Neural cell (in vitro differentiated cells): ENCODE measurements at regions not wholly inside any gene's neighbourhood (a gene's known extent, or its start where the extent isn't known, plus 50 kb on each side); places are given as distances from the start of the nearest gene placed in this dataset.

Experiments used
- H2AFZ ChIP-seq: fragments of 200-600, 300-800 bp; sonication (generic), shearing (Covaris generic); 2 replicates; pipeline ENCODE4 v1.6.0; 2014; ENCODE audit warnings: low read depth, mild to moderate bottlenecking, antibody characterized with exemption, low read length, moderate library complexity
- H3F3A ChIP-seq: fragments of 200-600 bp; shearing (Covaris generic); 2 replicates; pipeline ENCODE4 v1.6.1; 2016; ENCODE audit warnings: mild to moderate bottlenecking, moderate library complexity, mixed read lengths, antibody characterized with exemption, low read length; ENCODE audit not compliant: insufficient read depth, poor library complexity, severe bottlenecking
- H3K27ac ChIP-seq: fragments of 200-600, 300-800 bp; sonication (generic), shearing (Covaris generic); 2 replicates; pipeline ENCODE4 v1.5.1; 2014; ENCODE audit warnings: mild to moderate bottlenecking, low read length, moderate library complexity
- H3K27me3 ChIP-seq: fragments of 300-800, 200-600 bp; sonication (generic), shearing (Covaris generic); 2 replicates; pipeline ENCODE4 v1.6.0; 2014; ENCODE audit warnings: mild to moderate bottlenecking, low read depth, low read length, moderate library complexity; ENCODE audit not compliant: insufficient read depth
- H3K36me3 ChIP-seq: fragments of 300-800, 200-600 bp; sonication (generic), shearing (Covaris generic); 2 replicates; pipeline ENCODE4 v1.5.1; 2014; ENCODE audit warnings: mild to moderate bottlenecking, antibody characterized with exemption, low read length, moderate library complexity; ENCODE audit not compliant: insufficient read depth
- H3K4me2 ChIP-seq: fragments of 300-800, 200-600 bp; sonication (generic), shearing (Covaris generic); 2 replicates; pipeline ENCODE4 v1.6.0; 2014; ENCODE audit warnings: mild to moderate bottlenecking, low read length
- H3K4me3 ChIP-seq: fragments of 300-800, 200-600 bp; sonication (generic), shearing (Covaris generic); 2 replicates; pipeline ENCODE4 v1.5.1; 2014; ENCODE audit warnings: mild to moderate bottlenecking, low read length, moderate library complexity
- H3K79me2 ChIP-seq: fragments of 200-600 bp; shearing (Covaris generic); replicated peaks from 2 replicates; pipeline ENCODE4 v1.6.0; 2014; ENCODE audit warnings: mild to moderate bottlenecking, low read length, moderate library complexity; ENCODE audit not compliant: insufficient read depth
- H3K9ac ChIP-seq: fragments of 300-800, 200-600 bp; sonication (generic), shearing (Covaris generic); 2 replicates; pipeline ENCODE4 v1.6.1; 2016; ENCODE audit warnings: mild to moderate bottlenecking, low read length, mixed read lengths
- H3K9me2 ChIP-seq: fragments of 200-600 bp; shearing (Covaris generic); 2 replicates; pipeline ENCODE4 v1.6.1; 2016; ENCODE audit warnings: mild to moderate bottlenecking, low read length, mixed read lengths; ENCODE audit not compliant: insufficient read depth
- H3K9me3 ChIP-seq: fragments of 200-600, 300-800 bp; sonication (generic), shearing (Covaris generic); 2 replicates; pipeline ENCODE4 v1.6.1; 2016; ENCODE audit warnings: mild to moderate bottlenecking, mixed run types, low read length, moderate library complexity, mixed read lengths
- H4K20me1 ChIP-seq: fragments of 200-600 bp; shearing (Covaris generic); 2 replicates; pipeline ENCODE4 v1.6.1; 2016; ENCODE audit warnings: mild to moderate bottlenecking, mixed run types; ENCODE audit not compliant: insufficient read depth
- EP300 ChIP-seq: fragments of 450-650 bp; conservative IDR thresholded peaks from 2 replicates; pipeline ENCODE4 v1.6.1; 2014; ENCODE audit warnings: antibody characterized with exemption, mild to moderate bottlenecking, moderate library complexity; ENCODE audit not compliant: poor library complexity, severe bottlenecking
- EZH2 ChIP-seq: fragments of 200-600, 300-800 bp; shearing (Covaris generic), sonication (generic); IDR thresholded peaks from 2 replicates; pipeline ENCODE4 v1.6.1; 2014; ENCODE audit warnings: antibody characterized with exemption, low read length, borderline replicate concordance, mild to moderate bottlenecking; ENCODE audit not compliant: insufficient read depth, poor library complexity, severe bottlenecking
- MXI1 ChIP-seq: fragments of 450-650 bp; conservative IDR thresholded peaks from 2 replicates; pipeline ENCODE4 v1.6.1; 2014; ENCODE audit warnings: antibody characterized with exemption, mild to moderate bottlenecking; ENCODE audit not compliant: poor library complexity, severe bottlenecking
- POLR2AphosphoS5 ChIP-seq: IDR thresholded peaks from 2 replicates; pipeline ENCODE4 v1.6.1; 2012
- RAD21 ChIP-seq: fragments of 450-650 bp; conservative IDR thresholded peaks from 2 replicates; pipeline ENCODE4 v1.6.1; 2014; ENCODE audit warnings: antibody characterized with exemption, mild to moderate bottlenecking, moderate library complexity
- SMC3 ChIP-seq: fragments of 450-650 bp; conservative IDR thresholded peaks from 2 replicates; pipeline ENCODE4 v1.6.1; 2014; ENCODE audit warnings: antibody characterized with exemption, mild to moderate bottlenecking, moderate library complexity; ENCODE audit not compliant: poor library complexity
- TAF1 ChIP-seq: IDR thresholded peaks from 2 replicates; pipeline ENCODE4 v1.6.1; 2012; ENCODE audit warnings: low read depth
- TF ChIP-seq, protein P1 (sequence below): fragments of 450-650 bp; IDR thresholded peaks from 2 replicates; pipeline ENCODE4 v1.5.1; 2014; ENCODE audit warnings: antibody characterized with exemption, mild to moderate bottlenecking, moderate library complexity; ENCODE audit not compliant: poor library complexity, severe bottlenecking
- TF ChIP-seq, protein P2 (sequence below): IDR thresholded peaks from 2 replicates; pipeline ENCODE4 v1.6.1; 2012; ENCODE audit warnings: borderline replicate concordance

DNA sequence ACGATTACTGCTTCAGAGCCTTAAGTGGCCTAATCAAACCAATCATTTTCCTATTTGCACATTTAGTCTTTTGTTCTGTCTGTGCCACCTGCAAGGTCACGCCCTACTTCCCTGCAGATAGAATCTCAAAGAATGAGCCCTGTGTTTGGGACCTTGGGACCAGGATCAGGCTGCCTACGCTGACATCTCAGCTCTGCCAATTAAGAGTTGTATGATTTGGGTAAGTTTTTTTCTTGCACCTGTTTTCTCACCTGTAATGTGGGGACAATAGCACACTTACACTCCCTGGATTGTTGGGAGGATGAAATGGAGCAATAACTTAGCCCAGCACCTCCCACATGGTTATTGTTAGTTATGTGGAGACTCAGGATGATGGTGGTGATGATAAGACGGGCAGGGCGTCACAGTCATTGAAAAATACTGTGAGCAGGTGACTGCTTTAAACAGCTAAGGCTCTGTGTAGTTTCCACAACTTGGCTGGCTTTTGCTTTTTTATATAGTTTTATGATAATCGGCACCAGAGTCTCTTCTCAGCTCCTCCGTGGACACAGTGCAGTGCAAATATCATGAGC is 155.0 kb downstream of the ADAMTS15 start:
- H3K36me3 ChIP-seq, result no peaks in the 10 kb centered on the region
- no peak overlapping the region for H2AFZ ChIP-seq
- H3K4me2 ChIP-seq, result no peak overlapping the region
- TF ChIP-seq EZH2 (no peak), SMC3 (no peak), MXI1 (no peak)
- H4K20me1 ChIP-seq, result no peaks in the 10 kb centered on the region
- no peaks in the 10 kb centered on the region for H3F3A ChIP-seq
- H3K9me2 ChIP-seq, result no peaks in the 10 kb centered on the region
- H3K79me2 ChIP-seq, result no peaks in the 10 kb centered on the region
- no peaks in the 10 kb centered on the region for H3K9me3 ChIP-seq
- no peaks in the 10 kb centered on the region for H3K27me3 ChIP-seq
- no peak overlapping the region for H3K27ac ChIP-seq
- no peak overlapping the region for H3K9ac ChIP-seq
- no peak overlapping the region for H3K4me3 ChIP-seq

DNA sequence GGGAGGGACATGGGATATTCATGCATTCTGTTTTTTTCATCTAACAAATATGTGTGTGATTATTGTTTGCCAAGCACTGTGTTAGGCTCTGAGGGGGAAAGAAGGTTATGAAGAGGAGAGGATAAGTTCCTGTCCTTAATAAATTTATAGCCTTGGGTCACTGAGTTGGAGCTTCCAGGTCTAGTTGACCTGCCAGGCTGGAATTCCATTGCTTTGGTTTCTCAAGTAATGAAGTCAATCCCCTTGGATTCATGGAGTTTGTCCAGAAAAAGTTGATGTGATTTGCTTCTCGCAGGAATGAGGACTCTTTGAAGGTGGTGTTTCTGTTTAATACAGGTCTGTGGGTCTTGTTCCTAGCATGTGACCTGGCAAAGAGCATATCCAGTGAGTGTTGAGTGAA is 156.2 kb downstream of the ADAMTS15 start:
- Histone ChIP-seq H3K9ac (no peak overlapping the region), H2AFZ (no peak overlapping the region), H3K36me3 (no peaks in the 10 kb centered on the region), H3K27ac (no peak overlapping the region), H3K79me2 (no peaks in the 10 kb centered on the region), H3K27me3 (no peaks in the 10 kb centered on the region), H4K20me1 (no peaks in the 10 kb centered on the region), H3K4me2 (no peak overlapping the region), H3K9me3 (no peaks in the 10 kb centered on the region), H3F3A (no peaks in the 10 kb centered on the region), H3K9me2 (no peaks in the 10 kb centered on the region), H3K4me3 (no peak overlapping the region)
- TF ChIP-seq SMC3 (no peak), EP300 (no peak), MXI1 (no peak), EZH2 (no peak), POLR2AphosphoS5 (no peak), RAD21 (no peak), TAF1 (no peak)
- TF ChIP-seq, protein P1, sequence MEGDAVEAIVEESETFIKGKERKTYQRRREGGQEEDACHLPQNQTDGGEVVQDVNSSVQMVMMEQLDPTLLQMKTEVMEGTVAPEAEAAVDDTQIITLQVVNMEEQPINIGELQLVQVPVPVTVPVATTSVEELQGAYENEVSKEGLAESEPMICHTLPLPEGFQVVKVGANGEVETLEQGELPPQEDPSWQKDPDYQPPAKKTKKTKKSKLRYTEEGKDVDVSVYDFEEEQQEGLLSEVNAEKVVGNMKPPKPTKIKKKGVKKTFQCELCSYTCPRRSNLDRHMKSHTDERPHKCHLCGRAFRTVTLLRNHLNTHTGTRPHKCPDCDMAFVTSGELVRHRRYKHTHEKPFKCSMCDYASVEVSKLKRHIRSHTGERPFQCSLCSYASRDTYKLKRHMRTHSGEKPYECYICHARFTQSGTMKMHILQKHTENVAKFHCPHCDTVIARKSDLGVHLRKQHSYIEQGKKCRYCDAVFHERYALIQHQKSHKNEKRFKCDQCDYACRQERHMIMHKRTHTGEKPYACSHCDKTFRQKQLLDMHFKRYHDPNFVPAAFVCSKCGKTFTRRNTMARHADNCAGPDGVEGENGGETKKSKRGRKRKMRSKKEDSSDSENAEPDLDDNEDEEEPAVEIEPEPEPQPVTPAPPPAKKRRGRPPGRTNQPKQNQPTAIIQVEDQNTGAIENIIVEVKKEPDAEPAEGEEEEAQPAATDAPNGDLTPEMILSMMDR, result no peak
- TF ChIP-seq, protein P2, sequence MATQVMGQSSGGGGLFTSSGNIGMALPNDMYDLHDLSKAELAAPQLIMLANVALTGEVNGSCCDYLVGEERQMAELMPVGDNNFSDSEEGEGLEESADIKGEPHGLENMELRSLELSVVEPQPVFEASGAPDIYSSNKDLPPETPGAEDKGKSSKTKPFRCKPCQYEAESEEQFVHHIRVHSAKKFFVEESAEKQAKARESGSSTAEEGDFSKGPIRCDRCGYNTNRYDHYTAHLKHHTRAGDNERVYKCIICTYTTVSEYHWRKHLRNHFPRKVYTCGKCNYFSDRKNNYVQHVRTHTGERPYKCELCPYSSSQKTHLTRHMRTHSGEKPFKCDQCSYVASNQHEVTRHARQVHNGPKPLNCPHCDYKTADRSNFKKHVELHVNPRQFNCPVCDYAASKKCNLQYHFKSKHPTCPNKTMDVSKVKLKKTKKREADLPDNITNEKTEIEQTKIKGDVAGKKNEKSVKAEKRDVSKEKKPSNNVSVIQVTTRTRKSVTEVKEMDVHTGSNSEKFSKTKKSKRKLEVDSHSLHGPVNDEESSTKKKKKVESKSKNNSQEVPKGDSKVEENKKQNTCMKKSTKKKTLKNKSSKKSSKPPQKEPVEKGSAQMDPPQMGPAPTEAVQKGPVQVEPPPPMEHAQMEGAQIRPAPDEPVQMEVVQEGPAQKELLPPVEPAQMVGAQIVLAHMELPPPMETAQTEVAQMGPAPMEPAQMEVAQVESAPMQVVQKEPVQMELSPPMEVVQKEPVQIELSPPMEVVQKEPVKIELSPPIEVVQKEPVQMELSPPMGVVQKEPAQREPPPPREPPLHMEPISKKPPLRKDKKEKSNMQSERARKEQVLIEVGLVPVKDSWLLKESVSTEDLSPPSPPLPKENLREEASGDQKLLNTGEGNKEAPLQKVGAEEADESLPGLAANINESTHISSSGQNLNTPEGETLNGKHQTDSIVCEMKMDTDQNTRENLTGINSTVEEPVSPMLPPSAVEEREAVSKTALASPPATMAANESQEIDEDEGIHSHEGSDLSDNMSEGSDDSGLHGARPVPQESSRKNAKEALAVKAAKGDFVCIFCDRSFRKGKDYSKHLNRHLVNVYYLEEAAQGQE, result no peak

DNA sequence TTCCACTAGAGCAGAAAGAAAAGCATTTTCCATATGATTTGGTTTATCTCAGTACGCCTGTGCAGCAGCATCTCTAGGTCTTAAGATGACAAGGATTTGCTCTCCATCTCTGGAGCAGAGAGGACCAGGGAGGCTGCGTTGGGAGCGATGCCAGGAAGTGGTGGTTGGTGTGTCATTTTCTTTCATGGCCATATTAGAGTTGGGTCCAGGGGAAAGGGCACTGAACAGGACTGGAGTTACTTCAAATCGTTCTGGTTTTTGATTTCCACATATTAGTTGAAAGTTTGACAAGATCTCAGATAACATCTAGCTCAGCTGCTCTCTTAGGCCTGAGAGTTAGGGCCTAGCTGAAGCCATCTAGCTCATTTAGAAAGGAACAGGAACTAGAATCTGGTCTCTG is 157.7 kb downstream of the ADAMTS15 start:
- H3K4me3 ChIP-seq, result no peak overlapping the region

More for the DNA sequence above, 157.7 kb downstream of the ADAMTS15 start:
- Histone ChIP-seq H3K79me2 (no peaks in the 10 kb centered on the region), H3K27ac (no peak overlapping the region), H3K27me3 (no peaks in the 10 kb centered on the region), H3K4me2 (no peak overlapping the region), H3K9me2 (no peaks in the 10 kb centered on the region), H3F3A (no peaks in the 10 kb centered on the region), H3K9ac (no peak overlapping the region), H2AFZ (no peak overlapping the region), H3K9me3 (no peaks in the 10 kb centered on the region), H3K36me3 (no peaks in the 10 kb centered on the region), H4K20me1 (no peaks in the 10 kb centered on the region)
- TF ChIP-seq RAD21, result no peak
- TF ChIP-seq TAF1, result no peak
- TF ChIP-seq, protein P2, result no peak
- no peak for TF ChIP-seq MXI1
- TF ChIP-seq EZH2, result no peak
- no peak for TF ChIP-seq SMC3
- TF ChIP-seq, protein P1, result no peak
- no peak for TF ChIP-seq POLR2AphosphoS5
- no peak for TF ChIP-seq EP300
